ENCODE measurements at regions not wholly inside any gene's neighbourhood (a gene's known extent, or its start where the extent isn't known, plus 50 kb on each side); places are given as distances from the start of the nearest gene placed in this dataset.

DNA sequence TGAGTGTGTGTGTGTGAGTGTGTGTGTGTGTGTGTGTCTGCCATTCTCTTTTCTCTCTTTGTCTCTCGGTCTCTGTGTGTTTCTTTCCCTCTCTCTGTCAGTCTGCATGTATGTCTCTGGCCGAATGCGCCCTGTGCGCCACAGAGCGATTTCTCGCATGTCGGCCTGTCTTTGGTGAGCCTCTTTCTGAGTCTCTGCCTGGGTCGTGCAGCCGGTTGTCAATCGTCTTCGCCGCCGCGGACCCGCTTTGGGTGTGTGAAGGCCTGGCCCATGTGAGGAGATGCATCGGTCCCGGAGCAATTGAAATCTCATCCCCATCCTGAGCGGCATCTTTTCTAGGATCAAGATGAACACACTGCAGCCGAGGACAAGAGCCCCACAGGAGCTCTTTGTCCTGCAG is 1567.2 kb upstream of the DEFB115 start:
- Histone ChIP-seq H2AFZ (ENCODE audit: low read depth, low read length) (no peak overlapping the region), H3K9me3 (replicated peaks; ENCODE audit: control insufficient read depth, insufficient read depth, low read length) (peaks cover 2% of the 10 kb centered on the region), H3K79me2 (ENCODE audit: control insufficient read depth, insufficient read depth, low read length) (no peaks in the 10 kb centered on the region), H3K27me3 (ENCODE audit: control insufficient read depth in 2 of 2, insufficient read depth in 2 of 2, low read length in 2 of 2) (no peaks in the 10 kb centered on the region), H3K9me1 (replicated peaks; ENCODE audit: control insufficient read depth, extremely low read depth, insufficient read depth, low read length) (no peaks in the 10 kb centered on the region), H3K36me3 (ENCODE audit: control insufficient read depth in 2 of 2, extremely low read depth in 1 of 2, insufficient read depth in 2 of 2, low read length in 2 of 2) (no peaks in the 10 kb centered on the region), H3K9ac (replicated peaks; ENCODE audit: extremely low read depth, insufficient read depth, low read length) (no peak overlapping the region), H3K4me2 (ENCODE audit: insufficient read depth, low read length) (no peak overlapping the region), H3K4me1 (ENCODE audit: control insufficient read depth, extremely low read depth, insufficient read depth, low read length) (no peaks in the 10 kb centered on the region), H3K4me3 (replicated peaks in 1 of 3; ENCODE audit: insufficient read depth in 1 of 3, low read depth in 1 of 3, low read length in 3 of 3) (no peak overlapping the region), H3K27ac (ENCODE audit: insufficient read depth, low read depth, low read length) (no peak overlapping the region), H4K20me1 (replicated peaks; ENCODE audit: control insufficient read depth, extremely low read depth, insufficient read depth, low read length) (no peaks in the 10 kb centered on the region)
- ChIA-PET CTCF (no interaction called here), POLR2A (no interaction called here)
- TF ChIP-seq CTCF (IDR thresholded peaks at IDR 0.05; ENCODE audit: extremely low read depth in 1 of 2, insufficient read depth in 1 of 2, low read depth in 1 of 2, low read length in 2 of 2): no peak
- no peak for TF ChIP-seq FOS (IDR thresholded peaks at IDR 0.05; ENCODE audit: borderline replicate concordance, insufficient read depth, low read length)
- TF ChIP-seq EZH2 (IDR thresholded peaks at IDR 0.05; ENCODE audit: borderline replicate concordance, low read depth, low read length, severe bottlenecking): no peak
- FAIRE-seq (no peak), DNase-seq (ENCODE audit: low read depth, low spot score) (no peak)
- dilution Hi-C loops (cut with MboI; ENCODE audit: extremely low pct_ligation_motif_present, low sequenced_read_pairs): no loop called here
- intact Hi-C loops (cut with micrococcal nuclease): no loop called here
- no TSS peak for BruUV-seq (replicated peaks)

GRCh38 chr20:29740601-29740950 is 1516.9 kb upstream of the DEFB115 start:
- Histone ChIP-seq H3K36me3 (ENCODE audit: control insufficient read depth in 2 of 2, extremely low read depth in 1 of 2, insufficient read depth in 2 of 2, low read length in 2 of 2) (no peaks in the 10 kb centered on the region), H3K9me1 (replicated peaks; ENCODE audit: control insufficient read depth, extremely low read depth, insufficient read depth, low read length) (no peaks in the 10 kb centered on the region), H3K4me3 (replicated peaks in 1 of 3; ENCODE audit: insufficient read depth in 1 of 3, low read depth in 1 of 3, low read length in 3 of 3) (no peak overlapping the region), H3K27me3 (ENCODE audit: control insufficient read depth in 2 of 2, insufficient read depth in 2 of 2, low read length in 2 of 2) (no peaks in the 10 kb centered on the region), H3K9me3 (replicated peaks; ENCODE audit: control insufficient read depth, insufficient read depth, low read length) (no peaks in the 10 kb centered on the region), H3K4me2 (ENCODE audit: insufficient read depth, low read length) (no peak overlapping the region), H3K27ac (ENCODE audit: insufficient read depth, low read depth, low read length) (no peak overlapping the region), H3K4me1 (ENCODE audit: control insufficient read depth, extremely low read depth, insufficient read depth, low read length) (no peaks in the 10 kb centered on the region), H4K20me1 (replicated peaks; ENCODE audit: control insufficient read depth, extremely low read depth, insufficient read depth, low read length) (no peaks in the 10 kb centered on the region), H2AFZ (ENCODE audit: low read depth, low read length) (no peak overlapping the region), H3K9ac (replicated peaks; ENCODE audit: extremely low read depth, insufficient read depth, low read length) (no peak overlapping the region), H3K79me2 (ENCODE audit: control insufficient read depth, insufficient read depth, low read length) (no peaks in the 10 kb centered on the region)
- CTCF ChIA-PET: no interaction called here
- BruUV-seq (replicated peaks): no TSS peak
- TF ChIP-seq GATA2 (IDR thresholded peaks at IDR 0.05; ENCODE audit: insufficient read depth, insufficient read length, low read depth, low read length) (no peak), CTCF (IDR thresholded peaks at IDR 0.05; ENCODE audit: extremely low read depth in 1 of 2, insufficient read depth in 1 of 2, low read depth in 1 of 2, low read length in 2 of 2) (no peak), EZH2 (IDR thresholded peaks at IDR 0.05; ENCODE audit: borderline replicate concordance, low read depth, low read length, severe bottlenecking) (no peak), JUN (IDR thresholded peaks at IDR 0.05; ENCODE audit: borderline replicate concordance, insufficient read depth, insufficient read length, low read depth) (no peak)
- no peak for FAIRE-seq
- dilution Hi-C loops (cut with MboI; ENCODE audit: extremely low pct_ligation_motif_present, low sequenced_read_pairs) (no loop called here), intact Hi-C loops (cut with micrococcal nuclease) (no loop called here)
- POLR2A ChIA-PET: no interaction called here
- no peak for DNase-seq (ENCODE audit: low read depth, low spot score)
